ENCODE measurements at regions not wholly inside any gene's neighbourhood (a gene's known extent, or its start where the extent isn't known, plus 50 kb on each side); places are given as distances from the start of the nearest gene placed in this dataset.

DNA sequence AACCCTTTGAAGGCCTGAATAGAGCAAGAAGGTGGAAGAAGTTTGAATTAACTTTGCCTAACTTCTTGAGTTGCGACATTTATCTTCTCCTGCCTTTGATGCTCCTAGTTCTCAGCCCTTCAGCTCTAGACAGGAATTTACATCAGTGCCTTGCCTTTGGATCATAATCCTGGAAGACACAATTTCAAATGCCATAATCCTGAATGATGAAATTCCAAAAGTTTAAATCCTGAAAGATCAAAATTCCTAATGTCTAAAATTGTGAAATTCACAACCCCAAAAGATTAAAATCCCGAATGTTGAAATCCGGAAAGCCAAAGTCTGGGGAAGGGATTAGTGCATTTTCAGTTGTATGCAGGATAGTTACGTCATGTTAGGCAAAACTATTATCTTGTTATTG lies 166.6 kb upstream of the PDZRN3 start:
- TF ChIP-seq, protein P1, sequence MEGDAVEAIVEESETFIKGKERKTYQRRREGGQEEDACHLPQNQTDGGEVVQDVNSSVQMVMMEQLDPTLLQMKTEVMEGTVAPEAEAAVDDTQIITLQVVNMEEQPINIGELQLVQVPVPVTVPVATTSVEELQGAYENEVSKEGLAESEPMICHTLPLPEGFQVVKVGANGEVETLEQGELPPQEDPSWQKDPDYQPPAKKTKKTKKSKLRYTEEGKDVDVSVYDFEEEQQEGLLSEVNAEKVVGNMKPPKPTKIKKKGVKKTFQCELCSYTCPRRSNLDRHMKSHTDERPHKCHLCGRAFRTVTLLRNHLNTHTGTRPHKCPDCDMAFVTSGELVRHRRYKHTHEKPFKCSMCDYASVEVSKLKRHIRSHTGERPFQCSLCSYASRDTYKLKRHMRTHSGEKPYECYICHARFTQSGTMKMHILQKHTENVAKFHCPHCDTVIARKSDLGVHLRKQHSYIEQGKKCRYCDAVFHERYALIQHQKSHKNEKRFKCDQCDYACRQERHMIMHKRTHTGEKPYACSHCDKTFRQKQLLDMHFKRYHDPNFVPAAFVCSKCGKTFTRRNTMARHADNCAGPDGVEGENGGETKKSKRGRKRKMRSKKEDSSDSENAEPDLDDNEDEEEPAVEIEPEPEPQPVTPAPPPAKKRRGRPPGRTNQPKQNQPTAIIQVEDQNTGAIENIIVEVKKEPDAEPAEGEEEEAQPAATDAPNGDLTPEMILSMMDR (conservative IDR thresholded peaks at IDR 0.05): no peak
- no peak for TF ChIP-seq EZH2 (IDR thresholded peaks at IDR 0.05; ENCODE audit: low read depth)

All from PC-9 (cell line).